GM12878 (cell line): ENCODE measurements at regions not wholly inside any gene's neighbourhood (a gene's known extent, or its start where the extent isn't known, plus 50 kb on each side); places are given as distances from the start of the nearest gene placed in this dataset.

Experiments
- CHD2 ChIP-seq: IDR thresholded peaks from 2 replicates; pipeline ENCODE4 v1.6.1; 2011; ENCODE audit warnings: low read depth, low read length, improper control_type of control experiment, borderline replicate concordance
- POLR2A ChIP-seq: IDR thresholded peaks from 2 replicates; pipeline ENCODE4 v1.6.1; 2011; ENCODE audit warnings: low read depth, mild to moderate bottlenecking, low read length
- SIN3A ChIP-seq: IDR thresholded peaks from 2 replicates; pipeline ENCODE4 v1.6.1; 2012; ENCODE audit warnings: low read depth, low read length, improper control_type of control experiment
- TF ChIP-seq, protein P1 (sequence below): IDR thresholded peaks from 2 replicates; pipeline ENCODE4 v1.6.1; 2012; ENCODE audit warnings: low read depth, low read length, improper control_type of control experiment

DNA sequence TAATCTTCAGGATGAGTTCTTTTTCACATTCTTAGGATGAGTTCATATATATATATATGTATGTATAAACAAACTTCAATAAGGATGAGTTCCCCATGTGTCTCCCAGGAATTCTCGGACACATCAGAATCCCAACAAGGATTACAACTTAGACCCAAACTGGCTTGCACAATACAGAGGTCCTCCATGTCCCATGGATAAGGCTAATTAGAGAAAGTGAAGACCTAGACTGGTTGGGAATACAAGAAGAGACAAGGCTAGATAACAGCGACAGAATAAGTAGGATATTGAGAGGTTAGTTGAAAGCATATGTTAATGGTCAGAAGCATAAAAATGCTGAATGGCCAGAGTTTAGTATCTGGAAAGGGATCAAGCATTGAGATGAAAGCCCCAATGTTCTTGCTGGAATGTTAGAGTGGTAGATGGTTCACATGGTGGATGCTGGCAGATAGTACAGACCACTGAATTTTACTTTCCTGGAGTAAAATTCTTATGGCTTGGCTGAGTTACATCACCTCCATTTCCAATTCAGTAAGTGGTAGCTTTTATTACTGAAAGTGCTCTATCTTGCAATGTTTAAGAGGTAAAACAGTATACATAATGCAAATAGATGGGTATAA, 154.9 kb upstream of the EPHA4 start:
- TF ChIP-seq POLR2A (no peak), SIN3A (no peak), CHD2 (no peak)
- TF ChIP-seq, protein P1, sequence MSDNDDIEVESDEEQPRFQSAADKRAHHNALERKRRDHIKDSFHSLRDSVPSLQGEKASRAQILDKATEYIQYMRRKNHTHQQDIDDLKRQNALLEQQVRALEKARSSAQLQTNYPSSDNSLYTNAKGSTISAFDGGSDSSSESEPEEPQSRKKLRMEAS = no peak
